ENCODE measurements at regions not wholly inside any gene's neighbourhood (a gene's known extent, or its start where the extent isn't known, plus 50 kb on each side); places are given as distances from the start of the nearest gene placed in this dataset.

GRCh38 chr7:42479816-42480633 is 243.0 kb upstream of the GLI3 start:
- no peak for DNase-seq

- DNase-seq, result no peak
Observed at GRCh38 chr7:42479452-42479815, 242.4 kb upstream of the GLI3 start.

GRCh38 chr7:42478717-42479116 is 241.7 kb upstream of the GLI3 start:
- DNase-seq, result no peak

- no peak for DNase-seq
Observed at GRCh38 chr7:42476255-42476654, 239.2 kb upstream of the GLI3 start.

- DNase-seq, result no peak
Observed at GRCh38 chr7:42475082-42475481, 238.1 kb upstream of the GLI3 start.

GRCh38 chr7:42473099-42473498 is 236.1 kb upstream of the GLI3 start:
- no peak for DNase-seq

- no peak for DNase-seq
Observed at GRCh38 chr7:42471573-42472174, 234.7 kb upstream of the GLI3 start.

GRCh38 chr7:42469341-42469740 is 232.3 kb upstream of the GLI3 start:
- DNase-seq, result peak; percentile 72

GRCh38 chr7:42468471-42468870 is 231.5 kb upstream of the GLI3 start:
- no peak for DNase-seq

GRCh38 chr7:42461537-42461936 is 224.5 kb upstream of the GLI3 start:
- DNase-seq, result no peak

- no peak for DNase-seq
Observed at GRCh38 chr7:42460933-42461332, 223.9 kb upstream of the GLI3 start.

- DNase-seq, result no peak
Observed at GRCh38 chr7:42460148-42460547, 223.1 kb upstream of the GLI3 start.

- no peak for DNase-seq
Observed at GRCh38 chr7:42457663-42458062, 220.7 kb upstream of the GLI3 start.

- no peak for DNase-seq
Observed at GRCh38 chr7:42456756-42457276, 219.8 kb upstream of the GLI3 start.

- DNase-seq, result no peak
Observed at GRCh38 chr7:42456267-42456666, 219.3 kb upstream of the GLI3 start.

GRCh38 chr7:42453931-42454361 is 216.9 kb upstream of the GLI3 start:
- DNase-seq, result no peak

GRCh38 chr7:42452356-42452755 is 215.3 kb upstream of the GLI3 start:
- DNase-seq, result no peak

- no peak for DNase-seq
Observed at GRCh38 chr7:42449431-42449830, 212.4 kb upstream of the GLI3 start.

GRCh38 chr7:42448901-42449300 is 211.9 kb upstream of the GLI3 start:
- DNase-seq, result no peak

- no peak for DNase-seq
Observed at GRCh38 chr7:42445691-42446090, 208.7 kb upstream of the GLI3 start.

GRCh38 chr7:42440951-42441350 is 203.9 kb upstream of the GLI3 start:
- DNase-seq, result no peak

- no peak for DNase-seq
Observed at GRCh38 chr7:42432644-42433043, 195.6 kb upstream of the GLI3 start.

- DNase-seq, result no peak
Observed at GRCh38 chr7:42431873-42432272, 194.9 kb upstream of the GLI3 start.

- no peak for DNase-seq
Observed at GRCh38 chr7:42429339-42429738, 192.3 kb upstream of the GLI3 start.

- no peak for DNase-seq
Observed at GRCh38 chr7:42426163-42426562, 189.2 kb upstream of the GLI3 start.

Data from NCI-H1105 treated with DMSO at 0.1 percent for 48 hours (cell line).